GM19043 (cell line): ENCODE measurements at regions not wholly inside any gene's neighbourhood (a gene's known extent, or its start where the extent isn't known, plus 50 kb on each side); places are given as distances from the start of the nearest gene placed in this dataset.

ENCODE experiments used
- ATAC-seq: cut with Tn5 transposase; IDR thresholded peaks from one replicate; pipeline ENCODE4 v1.9.1; 2021; ENCODE audit warnings: low read depth; ENCODE audit not compliant: unreplicated experiment

GRCh38 chr4:124904723-124905388 is 192.3 kb upstream of the ANKRD50 start:
- no peak for ATAC-seq

- no peak for ATAC-seq
Observed at GRCh38 chr4:124903995-124904722, 191.6 kb upstream of the ANKRD50 start.

GRCh38 chr4:124902001-124902515 is 189.5 kb upstream of the ANKRD50 start:
- no peak for ATAC-seq

- no peak for ATAC-seq
Observed at GRCh38 chr4:124899997-124900396, 187.5 kb upstream of the ANKRD50 start.

GRCh38 chr4:124890522-124890921 is 178.0 kb upstream of the ANKRD50 start:
- no peak for ATAC-seq

GRCh38 chr4:124887739-124888138 is 175.2 kb upstream of the ANKRD50 start:
- ATAC-seq, result no peak

GRCh38 chr4:124884316-124884715 is 171.8 kb upstream of the ANKRD50 start:
- no peak for ATAC-seq

- no peak for ATAC-seq
Observed at GRCh38 chr4:124883632-124884031, 171.1 kb upstream of the ANKRD50 start.

- no peak for ATAC-seq
Observed at GRCh38 chr4:124879195-124879594, 166.7 kb upstream of the ANKRD50 start.

- ATAC-seq, result no peak
Observed at GRCh38 chr4:124874172-124874450, 161.6 kb upstream of the ANKRD50 start.

- ATAC-seq, result no peak
Observed at GRCh38 chr4:124873361-124874171, 161.0 kb upstream of the ANKRD50 start.

GRCh38 chr4:124872659-124873058 is 160.1 kb upstream of the ANKRD50 start:
- no peak for ATAC-seq

GRCh38 chr4:124869961-124870495 is 157.5 kb upstream of the ANKRD50 start:
- no peak for ATAC-seq

GRCh38 chr4:124868495-124868894 is 156.0 kb upstream of the ANKRD50 start:
- ATAC-seq, result no peak

GRCh38 chr4:124867536-124867935 is 155.0 kb upstream of the ANKRD50 start:
- ATAC-seq, result no peak

GRCh38 chr4:124866301-124866700 is 153.8 kb upstream of the ANKRD50 start:
- no peak for ATAC-seq

GRCh38 chr4:124863040-124863545 is 150.6 kb upstream of the ANKRD50 start:
- ATAC-seq, result no peak

- ATAC-seq, result no peak
Observed at GRCh38 chr4:124862261-124862660, 149.7 kb upstream of the ANKRD50 start.

- no peak for ATAC-seq
Observed at GRCh38 chr4:124861761-124862160, 149.2 kb upstream of the ANKRD50 start.

- no peak for ATAC-seq
Observed at GRCh38 chr4:124854968-124855367, 142.4 kb upstream of the ANKRD50 start.

GRCh38 chr4:124851741-124852140 is 139.2 kb upstream of the ANKRD50 start:
- ATAC-seq, result no peak
